H1 (cell line): ENCODE measurements at regions not wholly inside any gene's neighbourhood (a gene's known extent, or its start where the extent isn't known, plus 50 kb on each side); places are given as distances from the start of the nearest gene placed in this dataset.

Experiments
- CTCF ChIA-PET: fragments of 300-600 bp; sonication (Branson Sonifier 250); formaldehyde crosslinking; loops from one replicate; lab custom pipeline; 2021; ENCODE audit not compliant: partially characterized antibody; lab: Charles Lee
- POLR2A ChIA-PET: fragments of 300-600 bp; sonication (Branson Sonifier 250); formaldehyde crosslinking; loops from one replicate; lab custom pipeline; 2021; ENCODE audit warnings: inconsistent platforms; ENCODE audit not compliant: partially characterized antibody; lab: Charles Lee
- DNase-seq, 2 experiments: peaks; one replicate each; pipeline versions ENCODE4 v3.0.0 to v3.0.0-alpha.2; 2010 to 2022; ENCODE audit warnings: low spot score in 2 of 2, low read depth in 1 of 2, mixed read lengths in 1 of 2
- FAIRE-seq: peaks from 2 replicates; lab custom pipeline; 2011; peaks lifted over from hg19 to GRCh38; lab: Jason Lieb, UNC
- H2AFZ ChIP-seq: 2 replicates; pipeline ENCODE4 v1.8.1; 2012; ENCODE audit warnings: low read length, inconsistent platforms
- H2AK5ac ChIP-seq: 2 replicates; pipeline ENCODE4 v1.6.1; 2013; ENCODE audit warnings: low read depth, low read length
- H2BK120ac ChIP-seq: replicated peaks from 2 replicates; pipeline ENCODE3; 2013; ENCODE audit warnings: low read depth, low read length, inconsistent platforms
- H2BK12ac ChIP-seq: 2 replicates; pipeline ENCODE4 v1.6.1; 2013; ENCODE audit warnings: low read depth, low read length
- H2BK15ac ChIP-seq: 2 replicates; pipeline ENCODE4 v1.6.1; 2013; ENCODE audit warnings: low read length
- H2BK20ac ChIP-seq: 2 replicates; pipeline ENCODE4 v1.6.1; 2013; ENCODE audit warnings: low read length
- H2BK5ac ChIP-seq: 2 replicates; pipeline ENCODE4 v1.6.1; 2013; ENCODE audit warnings: low read depth, low read length
- H3K14ac ChIP-seq: 2 replicates; pipeline ENCODE4 v1.6.1; 2013; ENCODE audit warnings: inconsistent platforms; ENCODE audit not compliant: insufficient read length
- H3K18ac ChIP-seq: 2 replicates; pipeline ENCODE4 v1.6.1; 2013; ENCODE audit warnings: low read length; ENCODE audit errors: extremely low read depth
- H3K23ac ChIP-seq: 2 replicates; pipeline ENCODE4 v1.6.1; 2013; ENCODE audit warnings: inconsistent platforms; ENCODE audit not compliant: insufficient read length
- H3K23me2 ChIP-seq: 2 replicates; pipeline ENCODE4 v1.6.1; 2013; ENCODE audit warnings: low read depth, low read length
- H3K27ac ChIP-seq: 2 replicates; pipeline ENCODE4 v1.6.1; 2011; ENCODE audit warnings: low read depth, low read length, inconsistent platforms
- H3K27me3 ChIP-seq, 4 experiments: replicated peaks in 1 of 4; 1 replicate in 1 of 4; 2 replicates in 3 of 4; pipeline versions ENCODE4 v1.6.1 to v1.8.1; 2011 to 2013; ENCODE audit warnings: low read length in 3 of 4, mild to moderate bottlenecking in 3 of 4, inconsistent platforms in 2 of 4, mixed read lengths in 2 of 4, moderate library complexity in 1 of 4; ENCODE audit not compliant: control insufficient read depth in 3 of 4, insufficient read depth in 3 of 4; ENCODE audit errors: extremely low read depth in 1 of 4
- H3K36me3 ChIP-seq, 4 experiments: 2 replicates each; pipeline versions ENCODE4 v1.6.1 to v1.8.1; 2011 to 2013; ENCODE audit warnings: mild to moderate bottlenecking in 4 of 4, low read length in 3 of 4, moderate library complexity in 2 of 4, control low read depth in 1 of 4, inconsistent platforms in 1 of 4; ENCODE audit not compliant: insufficient read depth in 4 of 4, control insufficient read depth in 2 of 4
- H3K4ac ChIP-seq: replicated peaks from 2 replicates; pipeline ENCODE3; 2013; ENCODE audit warnings: low read length, low read depth, mixed read lengths, inconsistent platforms; ENCODE audit not compliant: insufficient read length
- H3K4me1 ChIP-seq, 4 experiments: replicated peaks in 1 of 4; 1 replicate in 1 of 4; 2 replicates in 3 of 4; pipeline versions ENCODE4 v1.6.1 to v1.8.1; 2011 to 2013; ENCODE audit warnings: low read length in 3 of 4, inconsistent platforms in 2 of 4, mixed read lengths in 1 of 4; ENCODE audit not compliant: insufficient read depth in 4 of 4, control insufficient read depth in 3 of 4
- H3K4me2 ChIP-seq, 2 experiments: 2 replicates each; pipeline versions ENCODE4 v1.6.1 to v1.8.1; 2011 to 2013; ENCODE audit warnings: low read depth in 2 of 2, low read length in 2 of 2, control low read depth in 1 of 2, inconsistent platforms in 1 of 2, mild to moderate bottlenecking in 1 of 2; ENCODE audit not compliant: insufficient read depth in 1 of 2
- H3K4me3 ChIP-seq, 4 experiments: fragments of 200-600, 300-600 bp in 1 of 4; sonication (generic), shearing (Covaris generic), sonication (Bioruptor Twin) in 1 of 4; 2 replicates each; pipeline versions ENCODE4 v1.5.1 to v1.8.1; 2011 to 2016; ENCODE audit warnings: low read length in 4 of 4, low read depth in 3 of 4, control low read depth in 2 of 4, inconsistent platforms in 2 of 4, mild to moderate bottlenecking in 2 of 4, mixed read lengths in 1 of 4, moderate library complexity in 1 of 4; ENCODE audit not compliant: insufficient read depth in 2 of 4; ENCODE audit errors: extremely low read depth in 1 of 4
- H3K56ac ChIP-seq: replicated peaks from 2 replicates; pipeline ENCODE3; 2013; ENCODE audit warnings: low read depth, mild to moderate bottlenecking, mixed read lengths, low read length, inconsistent platforms; ENCODE audit not compliant: insufficient read length
- H3K79me1 ChIP-seq: 2 replicates; pipeline ENCODE4 v1.6.1; 2013; ENCODE audit warnings: low read depth, low read length, control low read depth
- H3K79me2 ChIP-seq, 2 experiments: 2 replicates each; pipeline versions ENCODE4 v1.6.1 to v1.8.1; 2012 to 2013; ENCODE audit warnings: low read length in 2 of 2, mild to moderate bottlenecking in 2 of 2, inconsistent platforms in 1 of 2; ENCODE audit not compliant: insufficient read depth in 2 of 2, control insufficient read depth in 1 of 2
- H3K9ac ChIP-seq, 4 experiments: replicated peaks in 1 of 4; 1 replicate in 1 of 4; 2 replicates in 3 of 4; pipeline versions ENCODE4 v1.6.1 to v1.8.1; 2011 to 2013; ENCODE audit warnings: low read depth in 3 of 4, low read length in 3 of 4, control low read depth in 2 of 4, mild to moderate bottlenecking in 2 of 4, moderate library complexity in 2 of 4, inconsistent platforms in 1 of 4; ENCODE audit errors: extremely low read depth in 1 of 4
- H3K9me3 ChIP-seq, 2 experiments: 2 replicates each; pipeline versions ENCODE4 v1.6.1 to v1.8.1; 2012 to 2013; ENCODE audit warnings: mild to moderate bottlenecking in 2 of 2, moderate library complexity in 2 of 2, control low read depth in 1 of 2, inconsistent platforms in 1 of 2, low read depth in 1 of 2, low read length in 1 of 2, mixed read lengths in 1 of 2; ENCODE audit not compliant: insufficient read depth in 2 of 2
- H4K20me1 ChIP-seq, 2 experiments: replicated peaks in 1 of 2; 2 replicates each; pipeline versions ENCODE3 to v1.8.1; 2011 to 2013; ENCODE audit warnings: inconsistent platforms in 2 of 2, low read length in 2 of 2, mild to moderate bottlenecking in 1 of 2; ENCODE audit not compliant: insufficient read depth in 2 of 2, control insufficient read depth in 1 of 2
- H4K5ac ChIP-seq: 2 replicates; pipeline ENCODE4 v1.6.1; 2013; ENCODE audit warnings: low read length, low read depth, mixed read lengths, inconsistent platforms; ENCODE audit not compliant: insufficient read length
- H4K8ac ChIP-seq: 2 replicates; pipeline ENCODE4 v1.8.0; 2013; ENCODE audit warnings: mild to moderate bottlenecking, moderate library complexity, low read length, inconsistent platforms; ENCODE audit not compliant: insufficient read depth; ENCODE audit errors: extremely low read depth
- H4K91ac ChIP-seq: replicated peaks from 2 replicates; pipeline ENCODE3; 2013; ENCODE audit warnings: low read length, mixed read lengths, inconsistent platforms; ENCODE audit not compliant: insufficient read length
- CEBPB ChIP-seq: IDR thresholded peaks from 2 replicates; pipeline ENCODE4 v1.6.1; 2012; ENCODE audit warnings: low read depth, low read length
- FOSL1 ChIP-seq: IDR thresholded peaks from 2 replicates; pipeline ENCODE4 v1.6.1; 2011; ENCODE audit warnings: mild to moderate bottlenecking, low read depth, low read length, moderate library complexity; ENCODE audit not compliant: insufficient read depth
- JUND ChIP-seq: IDR thresholded peaks from 2 replicates; pipeline ENCODE4 v1.6.1; 2011; ENCODE audit warnings: mild to moderate bottlenecking, improper control_type of control experiment, low read length
- SP1 ChIP-seq: IDR thresholded peaks from 2 replicates; pipeline ENCODE4 v1.6.1; 2011; ENCODE audit warnings: low read depth, low read length
- SP2 ChIP-seq: IDR thresholded peaks from 2 replicates; pipeline ENCODE4 v1.6.1; 2012; ENCODE audit warnings: mild to moderate bottlenecking, low read length, inconsistent platforms
- SRF ChIP-seq: IDR thresholded peaks from 2 replicates; pipeline ENCODE4 v1.6.1; 2011; ENCODE audit warnings: mild to moderate bottlenecking, low read depth, low read length, moderate library complexity
- SUZ12 ChIP-seq: fragments of 200-600 bp; sonication (generic); IDR thresholded peaks from 2 replicates; pipeline ENCODE4 v1.6.1; 2012; ENCODE audit warnings: mild to moderate bottlenecking, inconsistent platforms, low read length, moderate library complexity, mixed read lengths
- TAF1 ChIP-seq: IDR thresholded peaks from 2 replicates; pipeline ENCODE4 v1.6.1; 2011; ENCODE audit warnings: mild to moderate bottlenecking, low read depth, low read length
- WGBS, 2 experiments: shearing (Covaris generic) in 1 of 2; methylation state at CpG; one replicate each; pipeline versions ENCODE4 v1.1.6 to v1.1.7; 2013 to 2015; ENCODE audit warnings: low lambda C conversion rate in 2 of 2, mixed read lengths in 2 of 2, inconsistent platforms in 1 of 2, low coverage in 1 of 2, missing lambda C conversion rate in 1 of 2; ENCODE audit not compliant: insufficient replicate concordance in 2 of 2, insufficient coverage in 1 of 2, insufficient read length in 1 of 2; ENCODE audit errors: extremely low coverage in 1 of 2, missing lambda C conversion rate in 1 of 2; 5-methylcytosine and 5-hydroxymethylcytosine counted together

DNA sequence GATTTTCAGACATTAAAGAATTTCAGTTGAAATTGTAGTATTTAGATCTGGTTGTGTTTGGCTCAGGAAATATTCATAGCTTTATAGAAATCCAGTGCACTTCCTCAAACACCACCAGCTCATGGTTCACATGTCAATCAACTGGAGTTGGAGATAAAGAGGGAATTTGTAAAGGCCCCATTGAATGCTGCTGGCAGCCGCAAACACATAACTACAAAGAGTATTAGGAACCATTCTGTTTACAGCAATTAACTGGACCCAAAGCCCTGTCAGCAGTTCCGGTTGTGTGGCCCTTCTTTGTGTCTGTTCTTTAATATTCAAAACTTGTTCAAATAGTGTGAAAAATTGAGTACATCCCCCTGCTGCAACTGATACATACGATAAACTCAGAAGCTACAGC lies 107.4 kb upstream of the LRRTM4 start:
- Histone ChIP-seq H3K4ac (no peak overlapping the region), H4K91ac (no peak overlapping the region), H2BK5ac (no peak overlapping the region), H2BK20ac (no peak overlapping the region), H3K27ac (no peak overlapping the region), H3K36me3 (no peaks in the 10 kb centered on the region), H2BK15ac (no peak overlapping the region), H3K4me2 (no peak overlapping the region), H3K23me2 (no peaks in the 10 kb centered on the region), H3K27me3 (no peaks in the 10 kb centered on the region), H3K9ac (no peak overlapping the region), H3K79me2 (no peaks in the 10 kb centered on the region), H3K9me3 (no peaks in the 10 kb centered on the region), H2BK120ac (no peak overlapping the region), H3K23ac (no peak overlapping the region), H4K20me1 (no peaks in the 10 kb centered on the region), H3K14ac (no peak overlapping the region), H3K79me1 (no peaks in the 10 kb centered on the region), H3K4me1 (peaks cover 0 to 2% (median 0%) of the 10 kb centered on the region in 4 experiments; a peak in 2 of 7 replicates), H3K56ac (no peak overlapping the region), H2BK12ac (no peak overlapping the region), H4K5ac (no peak overlapping the region), H3K4me3 (no peak overlapping the region), H3K18ac (no peak overlapping the region), H4K8ac (no peak overlapping the region), H2AFZ (no peak overlapping the region), H2AK5ac (no peak overlapping the region)
- POLR2A ChIA-PET: interaction anchor here (0.5 kb wide), 1 partner anchor 50 kb away, joined by 3 read pairs; no protein-coding TSS in a partner anchor
- 84% methylated on average over 3 of the region's 3 CpGs; no CpG with 5 or more reads in 1 of the 2 experiments for WGBS, 2 experiments
- TF ChIP-seq SP1 (no peak), JUND (no peak), CEBPB (no peak), FOSL1 (no peak), TAF1 (no peak), SRF (no peak), SP2 (no peak), SUZ12 (no peak)
- FAIRE-seq (no peak), DNase-seq (no peak)
- CTCF ChIA-PET: no interaction called here
